Common myeloid progenitor, CD34-positive (primary cell): ENCODE measurements at regions not wholly inside any gene's neighbourhood (a gene's known extent, or its start where the extent isn't known, plus 50 kb on each side); places are given as distances from the start of the nearest gene placed in this dataset.

ENCODE experiments used
- CTCF ChIA-PET: fragments of 350-600 bp; sonication (Branson Sonifier 250); formaldehyde crosslinking; loops from one replicate; lab custom pipeline; 2021; ENCODE audit warnings: antibody characterized with exemption; lab: Charles Lee
- POLR2A ChIA-PET: fragments of 350-600 bp; sonication (Branson Sonifier 250); formaldehyde crosslinking; loops from one replicate; lab custom pipeline; 2021; ENCODE audit warnings: antibody characterized with exemption; lab: Charles Lee
- DNase-seq, 3 donors: peaks; one replicate each; pipeline versions ENCODE4 v3.0.0 to v3.0.0-alpha.2; 2013
- H3K27ac ChIP-seq, 2 experiments: 1 replicate in 1 of 2; 2 replicates in 1 of 2; pipeline ENCODE4 v1.7.0; 2013; ENCODE audit warnings: inconsistent platforms in 2 of 2, low read length in 2 of 2, mild to moderate bottlenecking in 2 of 2, low read depth in 1 of 2, moderate library complexity in 1 of 2; ENCODE audit not compliant: severe bottlenecking in 2 of 2, insufficient read depth in 1 of 2, poor library complexity in 1 of 2
- H3K27me3 ChIP-seq, 5 experiments: replicated peaks in 2 of 5; 1 replicate in 3 of 5; 2 replicates in 2 of 5; pipeline versions ENCODE4 v1.6.1 to v1.7.0; 2013; ENCODE audit warnings: low read length in 4 of 5, mild to moderate bottlenecking in 2 of 5, moderate library complexity in 2 of 5, inconsistent platforms in 1 of 5; ENCODE audit not compliant: insufficient read depth in 5 of 5, control insufficient read depth in 4 of 5
- H3K36me3 ChIP-seq, 4 experiments: 1 replicate in 2 of 4; 2 replicates in 2 of 4; pipeline versions ENCODE4 v1.6.1 to v1.7.0; 2013; ENCODE audit warnings: low read length in 3 of 4, control low read depth in 1 of 4, mild to moderate bottlenecking in 1 of 4; ENCODE audit not compliant: control insufficient read depth in 4 of 4, insufficient read depth in 4 of 4
- H3K4me1 ChIP-seq, 4 experiments: 1 replicate in 3 of 4; 2 replicates in 1 of 4; pipeline versions ENCODE4 v1.6.1 to v1.7.1; 2013; ENCODE audit warnings: low read length in 3 of 4, mild to moderate bottlenecking in 3 of 4, control low read depth in 1 of 4, inconsistent platforms in 1 of 4, moderate library complexity in 1 of 4; ENCODE audit not compliant: control insufficient read depth in 4 of 4, insufficient read depth in 4 of 4; ENCODE audit errors: control extremely low read depth in 1 of 4
- H3K4me3 ChIP-seq, 7 experiments: 1 replicate in 4 of 7; 2 replicates in 3 of 7; pipeline versions ENCODE4 v1.5.1 to v1.7.0; 2013; ENCODE audit warnings: mild to moderate bottlenecking in 7 of 7, low read length in 6 of 7, moderate library complexity in 6 of 7, inconsistent platforms in 2 of 7, low read depth in 2 of 7, control low read depth in 1 of 7; ENCODE audit not compliant: insufficient read depth in 4 of 7, control insufficient read depth in 1 of 7; ENCODE audit errors: extremely low read depth in 1 of 7
- H3K9me3 ChIP-seq, 5 experiments: 1 replicate in 4 of 5; 2 replicates in 1 of 5; pipeline versions ENCODE4 v1.6.1 to v1.7.1; 2013; ENCODE audit warnings: low read length in 4 of 5, mild to moderate bottlenecking in 2 of 5, inconsistent platforms in 1 of 5, low read depth in 1 of 5, moderate library complexity in 1 of 5; ENCODE audit not compliant: control insufficient read depth in 4 of 5, insufficient read depth in 2 of 5; ENCODE audit errors: control extremely low read depth in 1 of 5
- WGBS: methylation state at CpG from one replicate; pipeline ENCODE4 v1.1.5; 2013; ENCODE audit not compliant: insufficient coverage; 5-methylcytosine and 5-hydroxymethylcytosine counted together

GRCh38 chrX:68992821-68993397 lies 164.1 kb downstream of the EFNB1 start:
- POLR2A ChIA-PET: no interaction called here
- H3K4me1 ChIP-seq: peaks cover 0 to 6% (median 2%) of the 10 kb centered on the region in 4 experiments

GRCh38 chrX:68991691-68992345 lies 163.0 kb downstream of the EFNB1 start:
- Histone ChIP-seq H3K27ac (no peak overlapping the region), H3K27me3 (peaks cover 0 to 7% (median 0%) of the 10 kb centered on the region in 5 experiments), H3K36me3 (no peaks in the 10 kb centered on the region), H3K4me3 (no peak overlapping the region), H3K9me3 (no peaks in the 10 kb centered on the region), H3K4me1 (peaks cover 0 to 6% (median 2%) of the 10 kb centered on the region in 4 experiments)
- 90% methylated on average over 2 of the region's 3 CpGs for WGBS
- ChIA-PET CTCF (interaction anchor here (1.4 kb wide), 1 partner anchor 65 kb away, joined by 3 read pairs; no protein-coding TSS in a partner anchor), POLR2A (no interaction called here)
- DNase-seq: no peak

More at GRCh38 chrX:68992821-68993397, 164.1 kb downstream of the EFNB1 start:
- CTCF ChIA-PET: interaction anchor here (1.4 kb wide), 1 partner anchor 66 kb away, joined by 3 read pairs; no protein-coding TSS in a partner anchor
- H3K27ac ChIP-seq: no peak overlapping the region
- peaks cover 0 to 4% (median 0%) of the 10 kb centered on the region in 5 experiments for H3K27me3 ChIP-seq
- 90% methylated on average over 6 of the region's 7 CpGs for WGBS
- no peaks in the 10 kb centered on the region for H3K36me3 ChIP-seq
- no peaks in the 10 kb centered on the region for H3K9me3 ChIP-seq
- no peak overlapping the region for H3K4me3 ChIP-seq
- DNase-seq: no peak

DNA sequence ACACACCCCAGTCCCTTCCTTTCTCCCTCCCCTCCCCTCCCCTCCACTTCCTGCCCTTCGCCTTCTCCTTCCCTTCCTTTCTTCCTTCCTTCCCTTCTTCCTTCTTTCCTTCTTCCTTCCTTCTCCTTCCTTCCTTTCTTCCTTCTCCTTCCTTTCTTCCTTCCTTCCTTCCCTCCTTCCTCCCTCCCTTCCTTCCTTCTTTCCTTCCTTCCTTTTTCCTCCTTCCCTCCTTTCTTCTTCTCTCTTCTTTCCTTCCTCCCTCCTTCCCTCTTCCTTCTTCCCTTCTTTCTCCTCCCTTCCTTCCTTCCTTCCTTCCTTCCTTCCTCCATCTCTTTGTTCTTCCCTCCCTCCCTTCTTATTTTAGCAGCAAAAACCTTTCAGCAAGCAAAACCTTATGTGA lies 162.1 kb downstream of the EFNB1 start:
- no peak overlapping the region for H3K27ac ChIP-seq
- DNase-seq: no peak
- H3K4me1 ChIP-seq: peaks cover 0 to 6% (median 2%) of the 10 kb centered on the region in 4 experiments
- H3K36me3 ChIP-seq: no peaks in the 10 kb centered on the region
- CTCF ChIA-PET: no interaction called here
- H3K9me3 ChIP-seq: no peaks in the 10 kb centered on the region
- WGBS: 100% methylated on average over 1 of the region's 1 CpG
- POLR2A ChIA-PET: no interaction called here
- peaks cover 0 to 7% (median 0%) of the 10 kb centered on the region in 5 experiments for H3K27me3 ChIP-seq
- no peak overlapping the region for H3K4me3 ChIP-seq

GRCh38 chrX:68989865-68990606 lies 161.2 kb downstream of the EFNB1 start:
- Histone ChIP-seq H3K4me3 (no peak overlapping the region), H3K27me3 (peaks cover 0 to 7% (median 0%) of the 10 kb centered on the region in 5 experiments), H3K27ac (no peak overlapping the region), H3K9me3 (no peaks in the 10 kb centered on the region), H3K4me1 (peaks cover 0 to 6% (median 2%) of the 10 kb centered on the region in 4 experiments), H3K36me3 (no peaks in the 10 kb centered on the region)
- CTCF ChIA-PET: no interaction called here
- DNase-seq: no peak
- 64% methylated on average over 12 of the region's 17 CpGs for WGBS
- POLR2A ChIA-PET: no interaction called here

DNA sequence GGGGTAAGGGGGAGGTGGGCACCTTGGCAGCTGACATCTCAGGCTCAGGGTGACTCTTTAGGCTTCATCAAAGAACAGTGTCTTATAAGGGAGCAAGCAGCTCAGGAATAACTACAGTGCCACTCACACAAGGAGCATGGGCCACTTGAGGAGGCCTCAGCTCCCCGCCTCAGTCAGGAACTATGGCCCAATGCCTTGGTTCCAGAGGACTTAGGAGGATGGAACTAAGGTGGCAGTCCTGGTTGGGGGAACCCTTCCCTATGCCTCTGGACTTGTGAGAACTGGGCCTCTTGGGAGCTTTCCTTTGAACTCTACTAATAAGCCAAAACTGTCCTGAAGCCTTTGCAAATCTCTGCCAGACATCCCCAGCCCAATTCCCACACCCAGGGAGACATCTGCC lies 160.6 kb downstream of the EFNB1 start:
- ChIA-PET CTCF (no interaction called here), POLR2A (no interaction called here)
- no peaks in the 10 kb centered on the region for H3K9me3 ChIP-seq

DNA sequence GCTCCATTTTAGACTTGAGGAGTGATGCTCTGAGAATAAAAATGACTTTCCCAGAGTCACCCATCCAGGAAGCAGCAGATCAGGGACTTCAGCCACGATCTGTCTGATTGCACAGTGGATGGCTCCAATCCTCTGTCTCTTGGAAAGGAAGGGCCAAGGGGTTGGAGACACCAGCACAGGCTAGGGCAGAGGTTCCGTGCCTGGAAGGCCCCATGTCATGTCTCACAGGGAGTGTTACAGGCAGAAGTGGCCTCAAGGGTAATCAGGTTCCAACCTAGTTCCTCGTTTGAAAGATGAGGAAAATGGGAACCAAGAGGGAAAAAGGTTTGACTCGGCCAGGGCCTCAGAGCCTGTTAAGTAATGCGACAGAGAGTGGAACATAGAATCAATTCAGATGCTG lies 160.0 kb downstream of the EFNB1 start:
- ChIA-PET POLR2A (no interaction called here), CTCF (no interaction called here)
- Histone ChIP-seq H3K4me1 (peaks cover 0 to 2% (median 0%) of the 10 kb centered on the region in 4 experiments), H3K27me3 (peaks cover 0 to 7% (median 0%) of the 10 kb centered on the region in 5 experiments), H3K4me3 (no peak overlapping the region), H3K36me3 (no peaks in the 10 kb centered on the region), H3K27ac (no peak overlapping the region), H3K9me3 (no peaks in the 10 kb centered on the region)
- no peak for DNase-seq
- WGBS: 73% methylated on average over 5 of the region's 5 CpGs

More for the DNA sequence above, 160.6 kb downstream of the EFNB1 start:
- peaks cover 0 to 7% (median 0%) of the 10 kb centered on the region in 5 experiments for H3K27me3 ChIP-seq
- H3K4me1 ChIP-seq: peaks cover 0 to 4% (median under 1%) of the 10 kb centered on the region in 4 experiments
- no peak overlapping the region for H3K4me3 ChIP-seq
- no peak for DNase-seq
- no peaks in the 10 kb centered on the region for H3K36me3 ChIP-seq
- H3K27ac ChIP-seq: no peak overlapping the region
- 100% methylated on average over 1 of the region's 1 CpG for WGBS
